Erythroblast (primary cell): ENCODE measurements at regions not wholly inside any gene's neighbourhood (a gene's known extent, or its start where the extent isn't known, plus 50 kb on each side); places are given as distances from the start of the nearest gene placed in this dataset.

Experiments
- GATA1 ChIP-seq: IDR thresholded peaks from 2 replicates; pipeline ENCODE4 v1.6.1; 2011; ENCODE audit warnings: low read depth, mild to moderate bottlenecking, control low read depth, low read length, moderate library complexity
- POLR2A ChIP-seq: IDR thresholded peaks from 2 replicates; pipeline ENCODE4 v1.6.1; 2011; ENCODE audit warnings: mild to moderate bottlenecking, low read length

GRCh38 chr2:529424-529823 lies 147.8 kb downstream of the TMEM18 start:
- no peak for TF ChIP-seq POLR2A
- no peak for TF ChIP-seq GATA1
